PC-9 (cell line): ENCODE measurements at regions not wholly inside any gene's neighbourhood (a gene's known extent, or its start where the extent isn't known, plus 50 kb on each side); places are given as distances from the start of the nearest gene placed in this dataset.

Experiments used
- CTCF ChIP-seq: fragments of 200-600 bp; sonication (generic); conservative IDR thresholded peaks from 2 replicates; pipeline ENCODE4 v1.6.1; 2017; ENCODE audit warnings: mixed run types, antibody characterized with exemption, mild to moderate bottlenecking, moderate library complexity
- EZH2 ChIP-seq: fragments of 200-600 bp; sonication (generic); IDR thresholded peaks from 2 replicates; pipeline ENCODE4 v1.8.0; 2017; ENCODE audit warnings: antibody characterized with exemption, low read depth

- TF ChIP-seq CTCF (no peak), EZH2 (no peak)
Measured at GRCh38 chr12:25707056-25707455, 154.0 kb upstream of the LMNTD1 start.
